ENCODE measurements at regions not wholly inside any gene's neighbourhood (a gene's known extent, or its start where the extent isn't known, plus 50 kb on each side); places are given as distances from the start of the nearest gene placed in this dataset.

- DNase-seq, result no peak
Observed at GRCh38 chr18:77668219-77668618, 418.6 kb downstream of the GALR1 start.

- DNase-seq, result no peak
Observed at GRCh38 chr18:77669331-77669730, 419.7 kb downstream of the GALR1 start.

- DNase-seq, result no peak
Observed at GRCh38 chr18:77671456-77672167, 422.0 kb downstream of the GALR1 start.

- no peak for DNase-seq
Observed at GRCh38 chr18:77676910-77677309, 427.3 kb downstream of the GALR1 start.

- no peak for DNase-seq
Observed at GRCh38 chr18:77677536-77677935, 427.9 kb downstream of the GALR1 start.

GRCh38 chr18:77679869-77680268 is 430.2 kb downstream of the GALR1 start:
- no peak for DNase-seq

- DNase-seq, result peak; percentile 26
Observed at GRCh38 chr18:77700051-77700450, 450.4 kb downstream of the GALR1 start.

GRCh38 chr18:77701977-77702376 is 452.3 kb downstream of the GALR1 start:
- no peak for DNase-seq

- DNase-seq, result peak; percentile 63
Observed at GRCh38 chr18:77702686-77703085, 453.0 kb downstream of the GALR1 start.

GRCh38 chr18:77705301-77705700 is 455.7 kb downstream of the GALR1 start:
- DNase-seq, result no peak

GRCh38 chr18:77708826-77709506 is 459.3 kb downstream of the GALR1 start:
- no peak for DNase-seq

GRCh38 chr18:77711096-77711495 is 461.4 kb downstream of the GALR1 start:
- no peak for DNase-seq

- no peak for DNase-seq
Observed at GRCh38 chr18:77714716-77715115, 465.1 kb downstream of the GALR1 start.

- no peak for DNase-seq
Observed at GRCh38 chr18:77716282-77716681, 466.6 kb downstream of the GALR1 start.

- DNase-seq, result no peak
Observed at GRCh38 chr18:77733292-77733903, 483.8 kb downstream of the GALR1 start.

- no peak for DNase-seq
Observed at GRCh38 chr18:77736842-77737241, 487.2 kb downstream of the GALR1 start.

- DNase-seq, result no peak
Observed at GRCh38 chr18:77737405-77737804, 487.8 kb downstream of the GALR1 start.

- DNase-seq, result peak; percentile 37
Observed at GRCh38 chr18:77749089-77749488, 499.4 kb downstream of the GALR1 start.

- no peak for DNase-seq
Observed at GRCh38 chr18:77750006-77750405, 500.4 kb downstream of the GALR1 start.

GRCh38 chr18:77754475-77755044 is 504.9 kb downstream of the GALR1 start:
- DNase-seq, result peak; percentile 20

- peak; percentile 19 for DNase-seq
Observed at GRCh38 chr18:77755187-77755586, 505.5 kb downstream of the GALR1 start.

GRCh38 chr18:77761332-77761731 is 511.7 kb downstream of the GALR1 start:
- no peak for DNase-seq

- DNase-seq, result no peak
Observed at GRCh38 chr18:77762014-77762413, 512.4 kb downstream of the GALR1 start.

GRCh38 chr18:77762642-77763041 is 513.0 kb downstream of the GALR1 start:
- no peak for DNase-seq
